GM18867 (cell line): ENCODE measurements at regions not wholly inside any gene's neighbourhood (a gene's known extent, or its start where the extent isn't known, plus 50 kb on each side); places are given as distances from the start of the nearest gene placed in this dataset.

Experiments used
- ATAC-seq: cut with Tn5 transposase; IDR thresholded peaks from one replicate; pipeline ENCODE4 v1.9.1; 2021; ENCODE audit warnings: mild to moderate bottlenecking, moderate library complexity; ENCODE audit not compliant: unreplicated experiment

DNA sequence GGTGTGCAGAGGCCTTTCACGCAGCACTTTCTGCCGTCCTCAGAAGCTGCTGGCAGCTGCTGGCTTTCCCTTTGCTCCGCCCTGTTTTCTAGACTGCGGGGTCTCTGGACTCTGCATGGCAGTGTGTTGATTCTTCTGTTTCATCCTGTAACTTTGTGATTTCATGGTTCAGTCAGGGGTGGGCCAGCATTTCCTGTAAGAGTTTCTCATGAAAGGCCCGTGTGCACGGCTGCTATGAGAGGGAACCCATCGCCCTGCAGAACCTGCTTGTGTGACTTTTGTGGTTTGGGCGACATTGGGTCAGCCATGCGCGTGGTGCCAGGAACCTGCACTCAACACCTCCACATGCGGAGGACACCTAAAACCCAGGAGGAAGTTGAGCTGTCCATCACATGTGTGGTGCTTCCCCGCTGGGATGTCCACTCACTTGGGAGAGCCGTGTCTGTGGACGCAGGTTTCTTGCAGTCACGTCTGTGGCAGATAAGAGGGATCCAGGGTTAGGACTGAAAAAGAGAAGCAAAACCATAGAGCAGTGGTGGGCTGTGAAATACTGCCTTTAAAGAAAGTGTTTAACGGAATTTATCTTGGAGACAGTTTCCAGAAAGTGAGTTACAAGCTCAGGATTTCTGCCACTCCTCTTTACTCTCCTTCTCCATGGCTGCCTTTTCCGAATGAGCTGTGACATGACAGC is 167.3 kb upstream of the ALKAL2 start:
- peak; percentile 63 for ATAC-seq

DNA sequence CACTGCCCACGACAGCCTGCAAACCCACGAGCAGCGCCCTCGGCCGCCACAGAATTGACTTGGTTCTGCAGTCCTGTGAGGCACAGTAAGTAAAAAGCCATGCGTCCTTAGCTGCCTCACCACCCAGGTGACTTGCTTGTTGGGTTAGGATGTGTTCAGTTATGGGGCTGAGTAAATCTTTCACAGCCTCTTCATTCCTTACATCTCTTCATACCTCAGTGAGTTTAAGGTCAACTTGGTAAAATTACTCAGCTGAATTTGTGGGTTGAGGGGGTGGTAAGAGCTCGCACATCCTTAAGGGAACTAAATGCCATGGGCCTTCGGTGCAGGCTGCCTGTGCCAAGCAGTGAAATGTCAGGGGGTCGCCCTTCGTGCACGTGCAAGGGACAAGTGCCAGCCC is 165.2 kb upstream of the ALKAL2 start:
- no peak for ATAC-seq

DNA sequence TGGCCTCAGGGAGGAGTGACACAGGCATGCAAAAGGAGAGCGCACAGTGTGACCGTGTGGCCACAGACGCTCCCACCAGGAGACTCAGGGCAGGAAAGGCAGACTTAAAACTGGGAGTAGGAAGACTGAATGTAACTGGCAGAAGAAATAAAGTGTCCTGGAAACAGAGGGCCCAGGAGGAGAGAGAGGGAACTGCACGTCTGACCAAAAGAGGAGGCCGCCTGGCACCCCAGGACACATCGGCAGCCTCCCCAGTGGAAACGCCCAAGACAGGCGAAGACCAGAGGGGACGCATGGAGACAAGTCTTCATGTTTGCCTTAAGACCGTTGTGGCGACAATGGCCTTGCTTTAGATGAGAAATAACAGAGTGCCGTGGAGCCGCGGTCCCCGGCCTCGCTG is 163.6 kb upstream of the ALKAL2 start:
- ATAC-seq: no peak

DNA sequence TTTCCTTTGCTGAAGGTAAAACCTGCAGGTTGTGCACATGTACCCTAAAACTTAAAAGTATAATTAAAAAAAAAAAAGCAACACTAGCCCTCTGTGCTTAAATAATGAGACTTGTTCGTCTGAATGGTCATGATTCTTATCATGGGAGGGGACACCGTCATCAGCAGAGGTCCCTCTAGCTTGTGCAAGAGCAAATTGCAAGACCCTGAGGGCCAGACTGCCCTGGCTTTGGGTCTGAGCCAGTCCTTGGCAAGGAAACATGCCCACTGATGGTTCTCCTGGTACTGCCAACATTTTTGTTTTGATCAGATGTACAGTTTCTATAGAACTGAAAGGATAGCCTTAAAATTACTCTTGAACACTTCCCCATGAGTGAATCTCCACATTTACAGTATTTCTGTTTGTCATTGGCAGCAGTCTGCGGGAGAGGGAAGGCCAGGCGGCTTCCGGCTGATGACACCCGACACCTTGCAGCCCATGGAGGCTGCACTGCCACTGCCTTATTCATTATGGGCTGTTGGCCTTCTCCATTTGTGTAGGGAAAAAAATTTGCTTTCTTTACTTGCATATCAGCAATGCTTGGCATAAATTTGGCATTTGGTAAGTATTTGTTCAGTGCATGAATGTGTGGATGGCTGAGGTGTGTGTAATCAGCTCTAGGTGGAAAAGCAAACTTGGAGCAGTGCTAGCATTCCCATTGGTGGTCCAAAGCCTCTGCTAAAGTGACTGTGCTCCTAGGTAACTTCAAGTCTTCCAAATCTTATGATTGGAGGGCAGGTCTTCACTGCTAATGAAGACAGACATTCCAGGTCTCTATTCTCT is 161.6 kb upstream of the ALKAL2 start:
- ATAC-seq: no peak

DNA sequence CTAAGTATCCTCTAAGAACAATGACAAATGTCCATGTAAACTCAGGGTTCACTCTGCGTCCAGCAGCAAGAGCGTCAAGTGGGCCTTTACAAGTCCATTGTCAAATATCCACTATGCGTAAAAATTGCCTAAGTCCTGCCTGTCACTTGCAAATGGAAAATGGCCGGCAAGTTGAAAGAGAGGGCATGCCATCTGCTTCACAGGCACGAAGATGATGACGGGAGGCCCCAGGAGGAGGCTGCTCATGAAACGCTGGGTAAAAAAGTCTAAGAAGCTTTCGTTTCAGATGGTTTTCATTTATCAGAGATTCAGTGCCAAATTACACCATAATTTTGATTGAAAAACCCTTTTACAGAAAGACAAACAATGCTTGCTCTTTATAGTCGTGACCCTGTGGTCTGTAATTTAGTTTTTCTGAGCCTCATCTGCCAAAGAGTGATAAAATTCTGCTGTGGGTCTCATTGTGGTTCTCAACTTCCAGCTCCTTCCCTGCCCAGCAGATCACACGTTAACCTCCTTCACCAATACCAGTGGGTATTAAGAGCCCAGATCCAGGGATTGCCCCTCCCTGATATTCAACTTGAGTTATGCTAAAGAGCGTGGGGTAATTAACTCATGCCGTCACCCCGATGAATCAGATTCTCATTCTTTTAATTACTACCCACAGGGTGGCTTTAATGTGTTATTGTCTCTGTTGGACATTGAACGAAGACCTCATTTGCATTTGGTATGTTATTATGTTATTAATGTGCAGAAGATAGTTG is 160.2 kb upstream of the ALKAL2 start:
- no peak for ATAC-seq

DNA sequence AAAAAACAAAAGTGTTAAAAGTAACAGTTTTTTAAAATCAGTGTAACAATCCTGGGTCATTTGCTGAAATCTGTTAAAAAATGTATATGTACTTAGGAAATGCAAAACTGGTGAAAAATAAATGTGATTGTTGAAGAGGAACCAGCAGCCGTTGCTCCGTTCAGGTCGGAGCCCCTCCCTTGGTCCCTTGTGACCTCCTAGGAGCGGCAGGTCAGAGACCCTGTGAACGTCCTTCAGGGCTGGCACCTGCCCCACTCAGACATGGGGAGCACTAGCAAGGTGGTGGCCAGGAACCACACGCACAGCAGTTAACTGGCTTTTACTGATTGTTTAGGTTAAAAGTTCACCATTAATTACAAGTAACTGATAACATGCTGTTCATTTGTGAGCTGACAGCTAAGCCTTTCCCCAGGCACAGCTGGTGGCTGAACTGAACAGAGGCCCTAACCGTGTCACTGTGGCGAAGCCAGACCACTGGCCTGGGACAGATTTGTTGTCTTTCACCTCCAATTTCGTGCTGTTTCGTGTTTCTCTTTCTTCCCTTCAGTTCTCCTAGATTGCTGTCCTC is 159.2 kb upstream of the ALKAL2 start:
- no peak for ATAC-seq

DNA sequence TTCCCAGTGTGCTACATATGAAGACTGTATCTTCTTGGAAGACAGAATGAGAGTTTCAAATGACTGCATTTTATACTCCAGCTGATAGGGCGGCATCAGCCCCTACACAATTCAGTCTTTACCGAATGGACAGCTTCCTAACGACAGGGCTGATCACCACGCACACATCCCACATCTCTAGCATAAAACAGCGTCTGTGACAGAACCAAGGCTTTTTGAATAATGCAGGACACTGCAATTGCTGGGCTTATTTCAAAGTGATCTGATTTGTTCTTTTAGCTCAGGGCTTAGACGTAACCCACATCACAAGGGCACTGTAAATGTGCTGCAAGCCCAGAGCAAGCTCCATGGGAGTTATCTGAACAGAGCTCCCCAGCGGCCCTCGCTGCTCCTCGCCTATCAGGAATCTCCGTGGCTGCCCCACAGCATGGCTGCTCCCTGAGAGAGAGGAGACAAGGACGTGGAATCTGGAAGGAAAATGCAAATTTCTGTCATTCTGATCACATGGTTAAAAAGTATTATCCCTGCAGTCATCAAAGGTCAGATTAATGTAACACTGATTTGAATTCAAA is 158.5 kb upstream of the ALKAL2 start:
- ATAC-seq: no peak

DNA sequence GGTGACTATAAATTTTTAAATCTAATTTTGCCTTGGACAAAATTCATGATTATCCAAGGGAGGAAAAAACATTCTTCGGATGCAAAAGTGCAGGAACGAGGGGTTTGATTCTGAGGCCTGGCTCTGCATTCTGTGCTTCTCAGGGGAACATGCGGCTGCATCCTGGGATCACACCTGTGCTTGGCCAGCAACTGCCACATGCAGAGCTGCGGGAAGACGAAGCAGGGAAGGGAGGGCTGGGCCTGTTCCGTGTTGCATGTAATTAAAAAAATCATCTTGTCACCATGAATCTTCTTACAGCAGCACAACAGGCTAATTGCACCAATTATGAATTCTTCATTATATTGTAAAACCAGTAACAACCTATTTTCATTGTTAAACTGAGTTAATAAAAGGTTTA is 158.0 kb upstream of the ALKAL2 start:
- ATAC-seq: no peak

DNA sequence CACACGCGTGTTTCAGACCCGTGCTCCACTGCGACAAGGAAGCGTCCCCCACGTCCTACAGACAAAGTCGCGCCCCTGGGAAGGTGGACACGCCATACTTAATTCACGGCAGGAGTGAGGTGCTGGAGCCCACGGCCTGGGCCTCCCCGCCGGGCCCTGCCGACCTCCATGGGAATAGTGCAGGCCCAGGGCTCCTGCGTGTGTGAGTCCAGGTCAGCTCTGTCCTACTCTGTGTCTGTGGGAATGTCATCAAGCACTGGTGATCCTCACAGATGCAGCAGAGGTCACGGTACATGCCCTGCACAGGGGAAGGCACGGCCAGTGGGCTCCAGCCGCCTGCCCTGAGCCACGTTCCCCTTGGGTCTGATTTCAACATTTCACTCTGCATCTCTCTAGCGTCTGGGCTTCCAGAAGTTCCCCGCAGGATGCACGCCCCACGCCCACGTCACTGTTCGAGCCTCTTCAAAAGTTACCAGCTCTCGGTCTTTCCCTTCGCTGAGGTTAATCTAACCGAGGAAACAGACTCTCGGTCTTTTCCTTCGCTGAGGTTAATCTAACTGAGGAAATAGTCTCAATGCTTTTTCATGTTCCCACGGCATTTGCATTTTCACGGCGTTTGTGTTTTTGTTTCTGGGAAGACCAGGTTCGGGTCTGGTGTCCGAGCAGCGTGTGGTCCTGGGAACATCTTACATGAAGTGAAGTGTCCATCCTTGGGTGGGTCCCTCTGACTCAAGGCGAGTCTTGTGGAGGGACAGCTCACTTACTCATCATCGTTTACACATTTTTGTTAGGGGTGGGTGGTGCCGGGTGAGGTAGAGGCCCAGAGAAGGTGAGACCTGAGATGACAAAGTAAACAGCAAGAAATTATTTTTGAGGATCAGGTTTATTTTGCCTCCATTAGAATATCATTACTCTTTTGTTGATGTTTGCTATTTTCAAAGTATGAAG is 157.3 kb upstream of the ALKAL2 start:
- no peak for ATAC-seq

DNA sequence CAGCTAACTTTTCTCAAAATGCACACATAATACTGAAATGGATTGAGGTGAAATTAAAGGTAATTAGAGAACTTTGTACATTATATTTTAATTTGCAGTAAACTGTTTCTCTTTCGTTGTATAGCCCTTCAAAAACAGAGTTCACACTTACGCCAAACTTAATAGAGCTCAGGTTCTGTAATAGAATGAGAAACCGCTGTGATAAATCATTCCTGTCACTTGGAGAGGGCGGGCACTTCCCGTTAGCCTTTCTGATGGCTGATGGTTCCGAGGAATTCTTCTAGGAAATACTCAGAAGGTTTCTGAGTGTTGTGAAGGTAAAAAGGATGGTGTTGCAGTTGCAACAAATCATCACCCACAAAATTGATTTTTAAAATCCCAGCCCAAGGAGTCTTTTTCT is 155.8 kb upstream of the ALKAL2 start:
- ATAC-seq: no peak

DNA sequence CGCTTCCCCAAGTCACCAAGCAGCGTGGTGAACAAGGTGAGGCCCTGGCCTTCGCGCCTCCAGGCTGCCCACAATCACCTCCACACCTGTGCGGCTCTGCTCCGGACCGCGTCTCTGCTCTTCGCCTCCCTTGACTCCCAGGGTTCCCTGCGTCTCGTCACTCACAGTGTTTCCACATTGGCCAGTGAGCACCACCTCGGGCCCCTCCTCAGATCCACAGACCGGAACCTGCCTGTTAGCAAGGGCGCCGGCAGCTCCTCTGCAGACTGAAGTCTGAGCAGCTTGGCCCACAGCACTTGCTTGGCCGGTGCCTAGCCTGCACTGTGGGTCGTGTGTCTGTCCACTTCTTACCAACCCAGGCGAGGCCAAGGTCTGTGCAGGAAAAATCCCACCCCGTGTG is 155.3 kb upstream of the ALKAL2 start:
- ATAC-seq: no peak

DNA sequence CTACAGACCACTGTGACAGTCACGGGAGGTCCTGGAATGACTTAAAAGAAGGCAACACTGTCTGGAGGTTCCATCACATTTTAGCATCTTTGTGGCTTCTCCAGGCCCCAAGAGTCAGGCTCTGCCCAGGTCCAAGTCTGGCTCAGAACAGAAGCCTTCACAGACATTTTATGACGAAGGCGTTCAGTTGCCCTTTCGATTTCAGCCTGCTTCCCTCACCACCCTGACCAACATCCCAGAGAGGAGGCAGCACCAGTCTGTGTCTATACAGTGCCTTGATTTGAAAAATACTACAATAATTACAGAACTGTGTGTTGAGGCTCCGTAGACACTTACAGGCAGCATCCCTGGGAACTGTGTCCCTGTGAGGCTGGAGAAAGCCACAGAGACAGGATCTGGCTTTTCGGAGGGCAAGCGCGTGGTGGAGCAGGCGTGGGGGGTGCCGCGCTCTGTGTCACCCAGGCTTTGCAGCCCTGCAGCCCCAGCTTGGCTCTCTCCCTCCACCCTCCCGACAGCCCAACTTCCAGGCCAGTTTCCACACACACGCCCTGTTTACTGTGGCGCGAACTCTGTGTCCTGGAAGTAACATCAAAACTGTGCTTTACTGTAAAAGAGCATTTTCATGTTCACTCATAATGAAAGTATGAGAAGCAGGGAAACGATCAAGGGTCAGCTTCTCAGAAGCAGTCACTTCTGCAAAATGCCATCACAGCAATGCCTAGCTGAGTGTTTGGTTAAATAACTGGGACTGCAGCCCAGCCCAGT is 153.5 kb upstream of the ALKAL2 start:
- ATAC-seq: peak; percentile 72

DNA sequence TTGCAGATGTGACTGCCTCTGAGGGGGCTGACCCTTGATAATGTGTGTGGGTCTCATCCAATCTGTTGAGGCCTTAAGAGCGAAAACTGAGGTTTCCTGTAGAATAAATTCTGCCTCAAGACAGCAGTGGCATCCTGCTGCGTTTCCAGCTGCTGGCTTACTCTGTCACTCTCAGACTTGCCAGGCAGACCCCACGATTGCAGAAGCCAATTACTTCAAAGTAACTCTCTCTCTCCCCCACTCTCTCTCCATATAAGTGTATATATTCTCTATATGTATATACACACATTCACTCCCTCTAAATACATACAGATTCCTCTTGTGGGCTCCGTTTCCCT is 152.5 kb upstream of the ALKAL2 start:
- ATAC-seq: no peak

DNA sequence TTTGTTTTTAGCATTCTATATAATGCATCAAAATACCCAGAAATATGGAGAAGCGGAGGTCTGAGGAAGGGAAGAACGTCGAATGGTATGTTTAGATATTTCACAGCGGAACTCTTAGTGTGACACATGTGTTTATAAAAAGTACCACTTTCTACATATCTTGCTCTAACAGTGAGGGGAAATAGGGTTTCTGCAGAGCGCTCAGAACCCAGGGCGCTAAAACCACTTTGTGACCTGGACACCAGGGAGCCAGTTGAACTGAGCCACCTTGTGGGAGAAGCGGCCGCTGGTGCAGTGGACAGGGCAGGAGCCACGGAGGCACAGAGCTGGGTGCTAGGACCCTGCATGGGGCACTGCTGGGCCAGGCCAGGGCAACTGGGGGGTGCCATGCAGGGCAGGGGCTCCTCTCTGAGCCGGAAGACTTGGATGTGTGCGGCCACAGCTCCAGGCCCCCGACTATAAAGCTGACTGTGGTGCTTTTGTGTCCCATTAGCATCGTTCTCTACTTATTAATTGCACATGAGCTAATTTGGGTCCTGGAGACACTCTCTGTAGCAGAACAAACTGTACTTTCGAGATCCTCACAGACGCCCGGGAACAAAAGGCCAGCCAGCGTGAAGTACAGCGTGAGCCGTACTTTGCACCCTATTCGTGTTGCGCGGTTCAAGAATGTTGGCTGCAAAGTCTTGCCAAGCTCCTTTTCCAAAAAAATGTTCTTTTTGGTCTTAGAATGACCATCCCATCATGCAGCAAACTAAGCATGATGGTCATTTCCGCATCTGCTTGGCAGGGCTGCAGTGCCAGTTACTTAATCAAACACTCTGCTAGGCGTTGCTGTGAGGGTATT is 151.9 kb upstream of the ALKAL2 start:
- ATAC-seq: no peak

DNA sequence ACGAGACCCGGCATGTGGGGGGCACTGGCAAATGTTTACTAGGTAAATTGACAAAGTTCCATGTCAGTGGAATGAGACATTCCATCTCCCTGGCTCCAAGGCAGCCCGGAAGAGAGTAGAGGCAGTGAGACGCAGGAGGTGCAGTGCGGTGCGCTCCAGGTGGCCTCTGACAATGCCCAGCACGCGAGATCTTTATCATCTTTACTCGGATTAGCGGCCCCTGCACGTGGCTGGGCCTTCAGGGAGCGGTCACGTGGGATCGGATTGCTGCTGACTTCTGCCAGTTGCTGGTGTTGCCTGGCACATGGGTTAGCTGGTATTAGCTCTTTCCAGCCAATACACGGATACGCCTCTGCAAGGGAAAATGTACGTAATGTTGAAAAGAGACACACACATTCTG is 151.2 kb upstream of the ALKAL2 start:
- ATAC-seq: no peak

DNA sequence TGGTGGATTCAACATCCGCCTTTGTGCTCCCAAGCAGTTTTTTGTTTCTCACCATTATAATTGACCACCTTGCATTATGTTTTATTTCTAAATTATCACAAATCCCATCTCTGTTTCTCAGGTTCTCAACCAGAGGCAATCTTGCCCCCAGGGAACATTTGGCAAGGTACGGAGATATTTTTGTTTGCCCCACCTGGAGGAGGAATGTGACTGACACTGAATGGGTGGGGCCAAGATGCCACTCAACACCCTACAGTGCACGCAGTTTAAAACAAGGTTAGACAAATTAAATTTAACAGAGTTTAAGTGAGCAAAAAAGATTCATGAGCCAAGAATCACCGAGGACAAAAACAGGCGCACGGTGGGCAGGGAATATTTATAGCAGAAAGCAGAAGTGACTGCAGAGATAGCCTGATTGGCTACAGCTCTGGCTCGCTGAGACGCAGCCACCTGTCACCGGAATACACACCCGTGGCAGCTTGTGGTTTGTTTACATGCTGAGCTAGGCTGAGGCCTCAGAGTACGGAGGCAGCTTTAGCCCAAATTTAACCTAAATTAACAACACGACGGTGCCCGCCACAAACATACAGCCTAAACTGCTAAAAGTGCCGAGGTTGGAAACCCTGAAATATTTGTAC is 150.0 kb upstream of the ALKAL2 start:
- ATAC-seq: peak; percentile 91

DNA sequence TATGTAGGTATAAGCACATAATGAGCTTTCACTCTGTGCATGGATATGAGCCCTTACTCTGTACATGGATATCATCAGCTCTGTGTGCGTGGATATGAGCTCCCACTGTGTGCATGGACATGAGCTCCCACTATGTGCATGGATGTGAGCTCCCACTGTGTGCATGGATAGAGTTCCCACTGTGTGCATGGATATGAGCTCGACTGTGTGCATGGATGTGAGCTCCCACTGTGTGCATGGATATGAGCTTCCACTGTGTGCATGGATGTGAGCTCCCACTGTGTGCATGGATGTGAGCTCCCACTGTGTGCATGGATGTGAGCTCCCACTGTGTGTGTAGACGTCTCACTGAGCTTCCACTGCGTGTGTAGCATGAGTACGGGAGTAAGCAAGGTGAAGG is 149.3 kb upstream of the ALKAL2 start:
- no peak for ATAC-seq

DNA sequence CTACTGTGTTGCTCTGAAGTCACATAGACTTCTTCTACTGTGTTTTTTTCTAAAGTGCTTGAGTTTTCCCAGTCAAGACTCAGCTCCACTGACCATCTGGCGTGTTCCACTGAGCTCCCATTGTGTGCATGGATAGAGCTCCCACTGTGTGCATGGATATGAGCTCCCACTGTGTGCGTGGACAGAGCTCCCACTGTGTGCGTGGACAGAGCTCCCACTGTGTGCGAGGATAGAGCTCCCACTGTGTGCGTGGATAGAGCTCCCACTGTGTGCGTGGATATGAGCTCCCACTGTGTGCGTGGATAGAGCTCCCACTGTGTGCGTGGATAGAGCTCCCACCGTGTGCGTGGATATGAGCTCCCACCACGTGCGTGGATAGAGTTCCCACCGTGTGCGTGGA is 148.3 kb upstream of the ALKAL2 start:
- ATAC-seq: no peak
